SU-DHL-6 (cell line): ENCODE measurements at regions not wholly inside any gene's neighbourhood (a gene's known extent, or its start where the extent isn't known, plus 50 kb on each side); places are given as distances from the start of the nearest gene placed in this dataset.

Experiments used
- CTCF ChIP-seq: fragments of 200-600 bp; sonication (generic); IDR thresholded peaks from one replicate; pipeline ENCODE4 v1.5.1; 2017; ENCODE audit warnings: antibody characterized with exemption, mild to moderate bottlenecking, low read length, moderate library complexity; ENCODE audit not compliant: insufficient read depth, poor library complexity, severe bottlenecking
- EZH2phosphoT487 ChIP-seq: fragments of 200-600 bp; sonication (generic), shearing (Covaris generic); conservative IDR thresholded peaks from 2 replicates; pipeline ENCODE4 v1.6.1; 2018; ENCODE audit warnings: mild to moderate bottlenecking, antibody characterized with exemption, low read length, moderate library complexity, mixed read lengths

GRCh38 chr1:65056234-65056633 is 89.9 kb upstream of the JAK1 start:
- no peak for TF ChIP-seq CTCF
- no peak for TF ChIP-seq EZH2phosphoT487
